D721Med (cell line): ENCODE measurements at regions not wholly inside any gene's neighbourhood (a gene's known extent, or its start where the extent isn't known, plus 50 kb on each side); places are given as distances from the start of the nearest gene placed in this dataset.

Source experiments
- DNase-seq: peaks from one replicate; pipeline ENCODE4 v3.0.0; 2011; ENCODE audit warnings: low spot score; ENCODE audit not compliant: insufficient read length
- FAIRE-seq: peaks from 2 replicates; lab custom pipeline; 2011; peaks lifted over from hg19 to GRCh38; lab: Jason Lieb, UNC
- TF ChIP-seq, protein P1 (sequence below): IDR thresholded peaks from 2 replicates; pipeline ENCODE4 v1.5.1; 2012; ENCODE audit warnings: mild to moderate bottlenecking, control low read depth; ENCODE audit not compliant: insufficient read depth; ENCODE audit errors: missing control alignments

DNA sequence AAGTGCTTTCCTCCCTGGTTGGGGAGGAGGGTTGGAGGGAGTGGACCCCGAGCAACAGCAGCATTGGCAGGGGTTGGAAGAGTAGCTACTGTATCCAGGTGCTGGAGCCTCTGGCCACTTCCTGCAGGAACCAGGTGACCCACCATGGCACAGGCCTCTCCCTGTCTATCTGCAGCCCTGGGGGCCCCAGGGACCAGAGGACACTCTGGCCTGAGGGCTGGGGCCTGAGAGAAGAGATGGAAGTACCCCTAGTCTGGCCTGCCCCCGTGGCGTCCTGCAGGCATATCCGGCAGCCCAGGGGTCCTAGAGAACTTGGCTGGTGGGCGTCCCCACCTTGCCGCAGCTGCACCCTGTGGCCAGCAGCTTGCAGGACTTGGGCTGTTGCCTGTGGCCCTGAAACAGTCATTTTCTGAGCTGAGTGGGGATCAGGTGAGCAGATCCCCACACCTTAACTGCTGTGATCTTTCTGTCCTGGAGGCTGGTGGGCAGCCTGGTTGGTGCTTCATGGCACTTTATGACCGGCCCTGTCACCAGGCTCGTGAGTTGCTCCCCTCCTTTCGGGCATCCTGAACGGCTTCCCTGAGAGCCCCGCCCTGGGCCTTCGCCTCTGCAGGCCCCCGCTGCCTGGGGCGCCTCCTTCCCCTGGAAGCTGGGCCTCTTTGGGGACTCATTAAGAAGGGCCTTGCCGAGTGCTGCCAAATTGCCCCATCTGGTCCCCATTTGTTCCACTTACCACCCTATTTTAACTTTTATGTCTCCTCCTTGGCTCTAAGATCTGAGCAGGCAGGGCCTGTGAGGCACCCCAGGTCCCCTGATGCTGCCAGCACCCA lies 298.6 kb downstream of the SEC14L1 start:
- FAIRE-seq: no peak
- DNase-seq: no peak
- TF ChIP-seq, protein P1, sequence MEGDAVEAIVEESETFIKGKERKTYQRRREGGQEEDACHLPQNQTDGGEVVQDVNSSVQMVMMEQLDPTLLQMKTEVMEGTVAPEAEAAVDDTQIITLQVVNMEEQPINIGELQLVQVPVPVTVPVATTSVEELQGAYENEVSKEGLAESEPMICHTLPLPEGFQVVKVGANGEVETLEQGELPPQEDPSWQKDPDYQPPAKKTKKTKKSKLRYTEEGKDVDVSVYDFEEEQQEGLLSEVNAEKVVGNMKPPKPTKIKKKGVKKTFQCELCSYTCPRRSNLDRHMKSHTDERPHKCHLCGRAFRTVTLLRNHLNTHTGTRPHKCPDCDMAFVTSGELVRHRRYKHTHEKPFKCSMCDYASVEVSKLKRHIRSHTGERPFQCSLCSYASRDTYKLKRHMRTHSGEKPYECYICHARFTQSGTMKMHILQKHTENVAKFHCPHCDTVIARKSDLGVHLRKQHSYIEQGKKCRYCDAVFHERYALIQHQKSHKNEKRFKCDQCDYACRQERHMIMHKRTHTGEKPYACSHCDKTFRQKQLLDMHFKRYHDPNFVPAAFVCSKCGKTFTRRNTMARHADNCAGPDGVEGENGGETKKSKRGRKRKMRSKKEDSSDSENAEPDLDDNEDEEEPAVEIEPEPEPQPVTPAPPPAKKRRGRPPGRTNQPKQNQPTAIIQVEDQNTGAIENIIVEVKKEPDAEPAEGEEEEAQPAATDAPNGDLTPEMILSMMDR: no peak

DNA sequence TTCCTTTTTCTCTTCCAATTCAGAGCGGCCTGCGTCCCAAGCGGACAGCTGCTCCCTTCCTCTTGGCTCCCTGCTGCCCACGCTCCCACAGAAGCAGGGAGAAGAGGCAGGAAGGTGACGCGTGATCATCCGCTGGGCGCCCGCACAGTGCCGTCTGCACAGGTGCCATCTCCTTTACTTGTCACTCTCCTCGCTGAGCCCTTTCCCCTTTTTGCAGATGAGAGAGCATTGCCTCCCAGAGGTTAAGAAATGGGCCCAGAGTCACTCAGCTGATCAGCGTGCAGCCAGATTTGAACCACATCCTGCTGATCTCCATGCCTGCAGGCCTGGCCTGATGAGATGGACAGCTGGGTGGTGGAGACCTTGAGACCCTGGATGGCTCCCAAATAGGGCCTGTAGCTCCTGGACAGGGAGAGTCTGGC lies 299.8 kb downstream of the SEC14L1 start:
- DNase-seq (no peak), FAIRE-seq (no peak)
- TF ChIP-seq, protein P1: no peak

DNA sequence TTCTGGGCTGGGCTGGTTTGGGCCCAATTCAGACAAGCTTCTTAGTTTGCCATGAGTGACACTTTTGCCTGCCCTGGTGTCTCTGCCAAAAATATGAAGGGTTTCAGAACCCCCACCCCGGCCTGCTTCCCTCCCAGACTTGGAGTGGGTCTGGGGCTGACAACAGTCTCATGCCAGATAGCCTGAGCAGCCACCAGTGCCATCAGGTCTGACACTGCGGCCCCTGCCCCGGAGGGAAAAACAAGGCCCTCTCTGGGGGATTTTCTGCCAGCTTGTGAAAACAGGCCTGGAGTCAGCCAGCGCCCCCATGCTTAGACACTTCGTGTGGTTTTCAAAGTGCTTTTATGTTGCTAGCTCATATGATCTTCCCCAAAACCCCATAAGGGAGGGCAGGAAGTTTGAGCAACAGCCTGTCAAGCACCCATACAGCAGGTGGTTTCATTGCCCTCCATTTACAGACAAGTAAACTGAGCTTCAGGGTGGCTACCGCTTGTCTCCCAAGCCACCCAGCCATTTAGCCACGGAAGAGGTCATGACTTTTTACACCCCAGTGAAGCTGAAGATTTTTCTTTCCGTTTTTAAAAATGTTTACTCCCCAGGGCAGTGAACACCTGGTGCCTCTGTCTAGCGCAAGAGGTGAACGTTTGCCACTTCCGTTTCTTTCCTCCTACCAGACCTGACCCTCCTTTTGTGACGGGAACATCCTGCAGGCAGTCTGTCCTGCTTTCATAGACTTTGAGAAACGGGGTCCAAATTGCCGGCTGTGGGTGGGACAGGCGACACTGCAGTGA lies 300.6 kb downstream of the SEC14L1 start:
- TF ChIP-seq, protein P1: no peak
- FAIRE-seq: no peak
- no peak for DNase-seq

DNA sequence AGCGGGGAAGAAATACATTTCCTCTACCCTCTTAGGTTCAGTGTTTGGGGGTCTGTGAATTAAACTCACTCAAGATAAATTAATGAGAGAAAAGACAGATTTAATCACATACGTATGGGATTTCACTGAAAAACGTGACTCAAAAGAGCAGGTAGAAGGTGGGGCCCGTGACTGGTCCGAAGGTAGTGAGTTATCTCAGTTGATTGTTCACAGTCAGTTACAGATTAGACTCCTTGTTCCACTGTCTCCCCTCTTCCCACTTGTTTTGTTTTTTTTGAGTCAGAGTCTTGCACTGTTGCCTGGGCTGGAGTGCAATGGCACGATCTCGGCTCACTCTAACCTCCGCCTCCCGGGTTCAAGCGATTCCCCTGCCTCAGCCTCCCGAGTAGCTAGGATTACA lies 301.2 kb downstream of the SEC14L1 start:
- no peak for FAIRE-seq
- TF ChIP-seq, protein P1: no peak
- DNase-seq: no peak

DNA sequence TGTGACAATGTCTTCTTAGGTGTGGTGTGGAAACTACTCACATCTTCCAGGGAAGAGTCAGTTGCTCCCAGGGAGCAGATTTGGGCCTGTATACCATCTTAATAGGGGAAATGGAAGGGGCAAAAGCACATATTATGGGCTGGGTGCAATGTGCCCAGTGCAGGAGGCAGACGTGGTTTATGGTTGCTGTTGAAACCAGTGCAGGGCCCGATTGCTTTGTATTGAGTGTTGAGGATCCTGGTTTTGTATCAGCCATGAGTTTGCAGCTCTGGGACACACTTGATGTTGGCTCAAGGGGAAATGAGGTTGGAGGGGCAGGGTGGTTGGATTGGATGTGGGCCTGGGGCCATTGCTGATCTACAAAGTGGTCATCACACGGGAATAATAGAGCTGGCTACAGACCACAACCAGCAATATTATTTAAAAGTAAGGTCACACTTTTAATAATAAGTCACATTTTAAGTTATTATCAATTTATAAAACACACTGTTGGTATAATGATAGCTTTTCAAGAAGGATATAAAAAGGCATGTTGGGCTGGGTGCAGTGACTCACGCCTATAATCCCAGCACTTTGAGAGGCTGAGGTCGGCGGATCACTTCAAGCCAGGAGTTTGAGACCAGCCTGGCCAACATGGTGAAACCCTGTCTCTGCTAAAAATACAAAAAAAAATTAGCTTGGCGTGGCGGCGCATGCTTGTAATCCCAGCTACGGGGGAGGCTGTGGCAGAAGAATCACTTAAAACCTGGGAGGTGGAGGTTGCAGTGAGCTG lies 302.4 kb downstream of the SEC14L1 start:
- DNase-seq (no peak), FAIRE-seq (no peak)
- TF ChIP-seq, protein P1: no peak

DNA sequence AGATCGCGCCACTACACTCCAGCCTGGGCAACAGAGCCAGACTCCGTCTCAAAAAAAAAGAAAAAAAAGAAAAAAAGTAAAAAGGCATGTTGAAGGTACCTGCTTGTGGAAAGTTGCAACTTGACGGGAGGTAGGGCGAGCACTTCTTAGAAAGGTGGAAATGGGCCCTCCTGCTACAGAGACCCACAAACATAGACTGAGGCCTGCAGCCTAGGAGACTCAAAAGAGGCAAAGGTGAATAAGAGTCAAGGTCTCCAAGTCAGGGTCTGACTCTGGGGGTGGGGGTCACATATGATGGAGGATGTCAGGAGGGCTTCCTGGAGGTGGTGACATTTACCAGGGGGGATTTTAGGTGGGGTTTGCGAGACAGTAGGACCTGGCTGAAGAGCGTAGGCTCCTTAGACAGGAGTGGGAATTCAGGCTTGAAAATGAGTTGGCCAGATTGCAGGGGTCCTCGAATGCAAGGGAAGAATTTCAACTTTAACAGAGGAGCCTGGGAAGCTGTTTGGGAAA lies 303.0 kb downstream of the SEC14L1 start:
- TF ChIP-seq, protein P1: no peak
- FAIRE-seq (no peak), DNase-seq (no peak)
